HEK293 (cell line): ENCODE measurements at regions not wholly inside any gene's neighbourhood (a gene's known extent, or its start where the extent isn't known, plus 50 kb on each side); places are given as distances from the start of the nearest gene placed in this dataset.

Experiments
- CTCF ChIP-seq: fragments of 450-650 bp; formaldehyde crosslinking; IDR thresholded peaks from 2 replicates; pipeline ENCODE4 v1.5.1; 2016; ENCODE audit warnings: missing biosample characterization, missing genetic modification characterization
- KLF1 ChIP-seq: fragments of 450-650 bp; formaldehyde crosslinking; IDR thresholded peaks from 2 replicates; pipeline ENCODE4 v1.5.1; 2016; ENCODE audit warnings: missing biosample characterization, missing genetic modification characterization
- ZBTB1 ChIP-seq: fragments of 450-650 bp; formaldehyde crosslinking; IDR thresholded peaks from 2 replicates; pipeline ENCODE4 v1.5.1; 2016; ENCODE audit warnings: missing biosample characterization, missing genetic modification characterization
- ZBTB11 ChIP-seq: fragments of 450-650 bp; formaldehyde crosslinking; conservative IDR thresholded peaks from 2 replicates; pipeline ENCODE4 v1.5.1; 2016; ENCODE audit warnings: low read depth, missing biosample characterization, missing genetic modification characterization
- ZBTB20 ChIP-seq: fragments of 450-650 bp; formaldehyde crosslinking; IDR thresholded peaks from 2 replicates; pipeline ENCODE4 v1.5.1; 2016; ENCODE audit warnings: missing biosample characterization, missing genetic modification characterization
- ZNF274 ChIP-seq, 2 experiments: fragments of 200-500 bp in 1 of 2; fragments of 450-650 bp in 1 of 2; sonication (Bioruptor generic) in 1 of 2; formaldehyde crosslinking in 1 of 2; IDR thresholded peaks; 2 replicates each; pipeline versions ENCODE4 v1.5.1 to v1.6.1; 2014 to 2016; ENCODE audit warnings: borderline replicate concordance in 1 of 2, inconsistent platforms in 1 of 2, low read length in 1 of 2, missing biosample characterization in 1 of 2, missing genetic modification characterization in 1 of 2
- ZNF292 ChIP-seq: fragments of 450-650 bp; formaldehyde crosslinking; IDR thresholded peaks from 2 replicates; pipeline ENCODE4 v1.5.1; 2016; ENCODE audit warnings: low read depth, missing biosample characterization, missing genetic modification characterization, borderline replicate concordance
- ZNF398 ChIP-seq: fragments of 450-650 bp; formaldehyde crosslinking; IDR thresholded peaks from 2 replicates; pipeline ENCODE4 v1.5.1; 2017; ENCODE audit warnings: missing biosample characterization, missing genetic modification characterization
- ZNF423 ChIP-seq: fragments of 450-650 bp; formaldehyde crosslinking; IDR thresholded peaks from 2 replicates; pipeline ENCODE4 v1.5.1; 2016; ENCODE audit warnings: missing biosample characterization, missing genetic modification characterization
- ZNF426 ChIP-seq: fragments of 450-650 bp; formaldehyde crosslinking; IDR thresholded peaks from 2 replicates; pipeline ENCODE4 v1.5.1; 2017; ENCODE audit warnings: missing biosample characterization, missing genetic modification characterization, mild to moderate bottlenecking, inconsistent platforms, moderate library complexity
- ZNF558 ChIP-seq: fragments of 450-650 bp; formaldehyde crosslinking; IDR thresholded peaks from 2 replicates; pipeline ENCODE4 v1.5.1; 2016; ENCODE audit warnings: missing biosample characterization, missing genetic modification characterization
- ZNF561 ChIP-seq: fragments of 450-650 bp; IDR thresholded peaks from 2 replicates; pipeline ENCODE4 v1.5.1; 2018; ENCODE audit warnings: missing biosample characterization, missing genetic modification characterization, borderline replicate concordance
- ZNF639 ChIP-seq: fragments of 450-650 bp; formaldehyde crosslinking; IDR thresholded peaks from 2 replicates; pipeline ENCODE4 v1.5.1; 2016; ENCODE audit warnings: missing biosample characterization, missing genetic modification characterization

- no peak for TF ChIP-seq ZNF639
- no peak for TF ChIP-seq CTCF
- no peak for TF ChIP-seq ZNF426 (tag by site-specific recombination)
- no peak for TF ChIP-seq ZNF292
- no peak for TF ChIP-seq ZNF398
- no peak for TF ChIP-seq ZBTB20
- TF ChIP-seq KLF1 (tag by site-specific recombination) = no peak
- no peak for TF ChIP-seq ZNF558
- TF ChIP-seq ZBTB11 = no peak
- TF ChIP-seq ZBTB1 (tag by site-specific recombination) = no peak
- TF ChIP-seq ZNF274 (IDR thresholded peaks at IDR 0.05; ENCODE audit: low read length) = no peak
- TF ChIP-seq ZNF274 (tag by site-specific recombination; IDR thresholded peaks at IDR 0.05; ENCODE audit: borderline replicate concordance) = no peak
- TF ChIP-seq ZNF423 = no peak
- no peak for TF ChIP-seq ZNF561
Observed at GRCh38 chr16:76932541-76933211, 258.3 kb upstream of the MON1B start.
